Epithelial cell of esophagus (primary cell): ENCODE measurements at regions not wholly inside any gene's neighbourhood (a gene's known extent, or its start where the extent isn't known, plus 50 kb on each side); places are given as distances from the start of the nearest gene placed in this dataset.

Experiments used
- DNase-seq: peaks from one replicate; pipeline ENCODE4 v3.0.0; 2010; ENCODE audit warnings: low read depth
- H3K4me3 ChIP-seq: 2 replicates; pipeline ENCODE4 v1.5.1; 2011; ENCODE audit warnings: mild to moderate bottlenecking, low read length, control low read depth
- CTCF ChIP-seq: IDR thresholded peaks from 2 replicates; pipeline ENCODE4 v1.5.1; 2011; ENCODE audit warnings: low read depth, mild to moderate bottlenecking, low read length, control low read depth, inconsistent platforms; ENCODE audit not compliant: insufficient read depth; ENCODE audit errors: missing control alignments

- H3K4me3 ChIP-seq, result no peak overlapping the region
- TF ChIP-seq CTCF, result no peak
- peak; percentile 47 for DNase-seq
These were observed 173.6 kb downstream of the ISL1 start for GRCh38 chr5:51556833-51557232.

- no peak overlapping the region for H3K4me3 ChIP-seq
- no peak for TF ChIP-seq CTCF
- no peak for DNase-seq
These were observed 175.4 kb downstream of the ISL1 start for GRCh38 chr5:51558682-51559081.

GRCh38 chr5:51559339-51559738 is 176.1 kb downstream of the ISL1 start:
- DNase-seq, result no peak
- TF ChIP-seq CTCF, result no peak
- H3K4me3 ChIP-seq, result no peak overlapping the region

- H3K4me3 ChIP-seq, result no peak overlapping the region
- no peak for TF ChIP-seq CTCF
- DNase-seq, result no peak
These were observed 176.8 kb downstream of the ISL1 start for GRCh38 chr5:51559921-51560658.

- DNase-seq, result no peak
- H3K4me3 ChIP-seq, result no peak overlapping the region
- no peak for TF ChIP-seq CTCF
These were observed 183.7 kb downstream of the ISL1 start for GRCh38 chr5:51566953-51567352.

- peak; percentile 78 for DNase-seq
- H3K4me3 ChIP-seq, result no peak overlapping the region
- no peak for TF ChIP-seq CTCF
These were observed 184.4 kb downstream of the ISL1 start for GRCh38 chr5:51567636-51568035.

- no peak overlapping the region for H3K4me3 ChIP-seq
- no peak for DNase-seq
- TF ChIP-seq CTCF, result no peak
These were observed 190.6 kb downstream of the ISL1 start for GRCh38 chr5:51573835-51574234.
